SK-N-SH (cell line): ENCODE measurements at regions not wholly inside any gene's neighbourhood (a gene's known extent, or its start where the extent isn't known, plus 50 kb on each side); places are given as distances from the start of the nearest gene placed in this dataset.

Experiments used
- RCOR1 ChIP-seq: fragments of 150-350 bp; IDR thresholded peaks from 2 replicates; pipeline ENCODE4 v1.6.1; 2017; ENCODE audit warnings: antibody characterized with exemption, low read length
- TF ChIP-seq, protein P1 (sequence below): fragments of 200-600 bp; sonication (generic); IDR thresholded peaks from 2 replicates; pipeline ENCODE4 v1.6.1; 2017; ENCODE audit warnings: antibody characterized with exemption, mild to moderate bottlenecking, moderate library complexity

DNA sequence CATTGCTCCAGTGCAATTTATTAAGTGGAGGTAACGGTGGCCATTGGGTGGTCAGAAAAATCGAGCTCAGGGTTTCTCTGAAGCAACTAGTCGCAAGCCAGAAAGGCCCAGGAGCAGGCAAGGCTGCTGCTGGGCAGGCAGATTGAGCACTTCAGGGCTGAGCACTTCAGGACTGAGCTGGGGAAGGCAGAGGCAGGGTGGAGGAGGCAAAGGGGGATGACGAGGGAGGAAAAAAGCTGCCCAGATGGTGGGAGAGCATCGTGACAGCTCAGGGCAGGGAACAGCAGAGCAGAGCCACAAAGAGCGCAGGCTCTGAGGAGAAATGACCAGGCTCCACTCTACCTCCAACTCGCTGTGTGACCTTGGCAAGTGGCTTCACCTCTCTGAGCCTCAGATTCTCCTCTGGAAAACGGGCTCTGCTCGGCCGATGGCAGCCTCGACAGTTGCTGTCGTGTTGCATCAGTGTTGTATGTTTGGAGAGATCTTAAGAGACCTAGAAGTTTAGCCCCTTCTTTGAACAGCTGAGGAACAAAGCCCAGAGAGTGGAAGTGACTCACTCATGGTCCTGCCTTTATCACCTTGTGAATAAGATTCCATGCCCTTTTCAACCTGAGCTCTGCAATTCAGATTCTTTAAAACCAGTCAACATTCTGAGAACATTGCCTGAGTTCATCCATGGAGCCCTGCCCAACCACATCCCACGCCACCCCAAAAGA lies 141.4 kb downstream of the SYF2 start:
- TF ChIP-seq, protein P1, sequence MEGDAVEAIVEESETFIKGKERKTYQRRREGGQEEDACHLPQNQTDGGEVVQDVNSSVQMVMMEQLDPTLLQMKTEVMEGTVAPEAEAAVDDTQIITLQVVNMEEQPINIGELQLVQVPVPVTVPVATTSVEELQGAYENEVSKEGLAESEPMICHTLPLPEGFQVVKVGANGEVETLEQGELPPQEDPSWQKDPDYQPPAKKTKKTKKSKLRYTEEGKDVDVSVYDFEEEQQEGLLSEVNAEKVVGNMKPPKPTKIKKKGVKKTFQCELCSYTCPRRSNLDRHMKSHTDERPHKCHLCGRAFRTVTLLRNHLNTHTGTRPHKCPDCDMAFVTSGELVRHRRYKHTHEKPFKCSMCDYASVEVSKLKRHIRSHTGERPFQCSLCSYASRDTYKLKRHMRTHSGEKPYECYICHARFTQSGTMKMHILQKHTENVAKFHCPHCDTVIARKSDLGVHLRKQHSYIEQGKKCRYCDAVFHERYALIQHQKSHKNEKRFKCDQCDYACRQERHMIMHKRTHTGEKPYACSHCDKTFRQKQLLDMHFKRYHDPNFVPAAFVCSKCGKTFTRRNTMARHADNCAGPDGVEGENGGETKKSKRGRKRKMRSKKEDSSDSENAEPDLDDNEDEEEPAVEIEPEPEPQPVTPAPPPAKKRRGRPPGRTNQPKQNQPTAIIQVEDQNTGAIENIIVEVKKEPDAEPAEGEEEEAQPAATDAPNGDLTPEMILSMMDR = no peak
- no peak for TF ChIP-seq RCOR1
